Thoracic aorta (tissue), 2 donors: ENCODE measurements at regions not wholly inside any gene's neighbourhood (a gene's known extent, or its start where the extent isn't known, plus 50 kb on each side); places are given as distances from the start of the nearest gene placed in this dataset.

Experiments used
- ATAC-seq: fragments of 150-250 bp; one replicate; pipeline ENCODE4 v1.8.0; 2017; ENCODE audit warnings: low read depth; ENCODE audit not compliant: insufficient number of reproducible peaks, low FRiP score
- DNase-seq: peaks from one replicate; pipeline ENCODE4 v3.0.0-alpha.2; 2020; ENCODE audit warnings: low spot score
- H3K27ac ChIP-seq, 2 donors: fragments of 200-600 bp; sonication (generic); 1 replicate in 1 of 2; 2 replicates in 1 of 2; pipeline ENCODE4 v1.5.1; 2016; ENCODE audit warnings: mild to moderate bottlenecking in 2 of 2, moderate library complexity in 2 of 2
- H3K27me3 ChIP-seq: fragments of 200-600 bp; sonication (generic); replicated peaks from 2 replicates; pipeline ENCODE4 v1.6.0; 2016; ENCODE audit warnings: mild to moderate bottlenecking; ENCODE audit not compliant: insufficient read depth
- H3K36me3 ChIP-seq: fragments of 200-600 bp; sonication (generic); one replicate; pipeline ENCODE4 v1.5.1; 2016
- H3K4me1 ChIP-seq, 2 donors: fragments of 200-600 bp; sonication (generic); 1 replicate in 1 of 2; 2 replicates in 1 of 2; pipeline versions ENCODE4 v1.5.1 to v1.6.0; 2016; ENCODE audit warnings: low read depth in 2 of 2, mild to moderate bottlenecking in 1 of 2; ENCODE audit not compliant: control insufficient read depth in 1 of 2
- H3K4me3 ChIP-seq: fragments of 200-600 bp; sonication (generic); 2 replicates; pipeline ENCODE4 v1.5.1; 2016; ENCODE audit warnings: mild to moderate bottlenecking
- H3K9me3 ChIP-seq: fragments of 200-600 bp; sonication (generic); 2 replicates; pipeline ENCODE4 v1.5.1; 2016
- TF ChIP-seq, protein P1 (sequence below): fragments of 200-600 bp; sonication (generic); IDR thresholded peaks from one replicate; pipeline ENCODE4 v1.5.1; 2019; ENCODE audit warnings: antibody characterized with exemption

DNA sequence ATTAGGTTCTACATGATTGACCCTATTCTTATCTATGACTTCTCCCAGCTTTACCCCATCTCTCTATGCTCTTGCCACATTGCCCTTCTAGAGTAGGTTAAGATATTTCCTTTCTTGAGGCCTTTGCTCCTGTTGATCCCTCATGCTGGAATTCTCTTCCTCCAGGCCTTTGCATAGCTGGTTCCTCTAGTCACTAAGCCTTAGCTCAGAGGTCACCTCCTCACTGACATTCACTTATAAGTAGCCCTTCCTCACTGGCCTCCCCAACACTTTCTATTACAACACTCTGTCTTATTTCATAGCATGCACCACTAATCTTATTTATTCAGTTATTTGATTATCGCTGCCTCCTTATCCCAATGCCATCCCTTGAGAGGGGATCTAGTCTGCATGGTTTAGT is 228.4 kb upstream of the COL8A1 start:
- no peak for DNase-seq
- TF ChIP-seq, protein P1, sequence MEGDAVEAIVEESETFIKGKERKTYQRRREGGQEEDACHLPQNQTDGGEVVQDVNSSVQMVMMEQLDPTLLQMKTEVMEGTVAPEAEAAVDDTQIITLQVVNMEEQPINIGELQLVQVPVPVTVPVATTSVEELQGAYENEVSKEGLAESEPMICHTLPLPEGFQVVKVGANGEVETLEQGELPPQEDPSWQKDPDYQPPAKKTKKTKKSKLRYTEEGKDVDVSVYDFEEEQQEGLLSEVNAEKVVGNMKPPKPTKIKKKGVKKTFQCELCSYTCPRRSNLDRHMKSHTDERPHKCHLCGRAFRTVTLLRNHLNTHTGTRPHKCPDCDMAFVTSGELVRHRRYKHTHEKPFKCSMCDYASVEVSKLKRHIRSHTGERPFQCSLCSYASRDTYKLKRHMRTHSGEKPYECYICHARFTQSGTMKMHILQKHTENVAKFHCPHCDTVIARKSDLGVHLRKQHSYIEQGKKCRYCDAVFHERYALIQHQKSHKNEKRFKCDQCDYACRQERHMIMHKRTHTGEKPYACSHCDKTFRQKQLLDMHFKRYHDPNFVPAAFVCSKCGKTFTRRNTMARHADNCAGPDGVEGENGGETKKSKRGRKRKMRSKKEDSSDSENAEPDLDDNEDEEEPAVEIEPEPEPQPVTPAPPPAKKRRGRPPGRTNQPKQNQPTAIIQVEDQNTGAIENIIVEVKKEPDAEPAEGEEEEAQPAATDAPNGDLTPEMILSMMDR = no peak
- ATAC-seq = no peak
- Histone ChIP-seq H3K36me3 (no peaks in the 10 kb centered on the region), H3K9me3 (no peaks in the 10 kb centered on the region), H3K4me3 (no peak overlapping the region), H3K27me3 (no peaks in the 10 kb centered on the region), H3K27ac (no peak overlapping the region), H3K4me1 (peaks cover 21 to 27% of the 10 kb centered on the region in 2 donors)

DNA sequence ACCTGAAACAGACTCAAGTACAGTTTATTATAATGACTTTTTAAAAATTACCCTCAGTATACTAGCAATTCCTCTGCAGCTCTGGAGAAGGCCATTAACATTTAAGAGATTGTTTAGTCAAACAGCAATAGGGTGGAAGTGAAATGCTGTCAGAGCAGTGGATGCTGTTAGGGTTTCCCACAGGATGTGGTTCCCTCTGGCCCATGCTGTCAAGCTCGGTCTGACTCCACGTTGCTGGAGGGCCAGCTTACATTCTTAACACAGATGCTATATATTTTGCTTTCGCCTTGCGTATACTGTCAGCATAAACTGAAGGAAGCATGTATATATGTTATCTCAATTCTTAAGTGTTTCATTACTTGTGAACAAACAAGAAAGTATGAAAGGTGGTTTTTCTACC is 231.1 kb upstream of the COL8A1 start:
- no peaks in the 10 kb centered on the region for H3K27me3 ChIP-seq
- H3K9me3 ChIP-seq = no peaks in the 10 kb centered on the region
- DNase-seq = no peak
- ATAC-seq = no peak
- TF ChIP-seq, protein P1 = no peak
- peaks cover 10 to 11% of the 10 kb centered on the region in 2 donors for H3K4me1 ChIP-seq
- H3K36me3 ChIP-seq = no peaks in the 10 kb centered on the region
- no peak overlapping the region for H3K27ac ChIP-seq
- no peak overlapping the region for H3K4me3 ChIP-seq

DNA sequence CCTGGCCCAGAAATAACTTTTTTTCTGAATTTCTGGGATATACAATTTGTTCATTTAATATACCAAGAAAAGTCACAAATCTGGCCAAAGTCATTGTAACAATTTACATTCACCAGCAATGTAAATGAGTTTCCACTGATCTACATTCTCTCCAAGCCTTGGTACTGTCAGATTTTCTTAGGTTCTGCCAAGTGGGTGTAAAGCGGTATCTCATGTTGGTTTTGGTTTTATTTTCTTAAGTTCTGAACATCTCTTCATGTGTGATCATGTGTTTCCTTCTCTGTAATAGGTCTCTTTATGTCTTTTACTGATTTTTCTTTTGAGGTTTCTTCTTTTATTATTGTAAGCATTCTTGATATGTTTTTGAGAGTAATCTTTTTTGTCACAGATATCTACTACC is 235.6 kb upstream of the COL8A1 start:
- H3K9me3 ChIP-seq = peaks cover 12% of the 10 kb centered on the region
- no peaks in the 10 kb centered on the region for H3K36me3 ChIP-seq
- no peak for ATAC-seq
- TF ChIP-seq, protein P1 = no peak
- H3K27me3 ChIP-seq = no peaks in the 10 kb centered on the region
- DNase-seq = no peak
- H3K4me3 ChIP-seq = no peak overlapping the region
- H3K4me1 ChIP-seq = no peaks in the 10 kb centered on the region
- no peak overlapping the region for H3K27ac ChIP-seq

DNA sequence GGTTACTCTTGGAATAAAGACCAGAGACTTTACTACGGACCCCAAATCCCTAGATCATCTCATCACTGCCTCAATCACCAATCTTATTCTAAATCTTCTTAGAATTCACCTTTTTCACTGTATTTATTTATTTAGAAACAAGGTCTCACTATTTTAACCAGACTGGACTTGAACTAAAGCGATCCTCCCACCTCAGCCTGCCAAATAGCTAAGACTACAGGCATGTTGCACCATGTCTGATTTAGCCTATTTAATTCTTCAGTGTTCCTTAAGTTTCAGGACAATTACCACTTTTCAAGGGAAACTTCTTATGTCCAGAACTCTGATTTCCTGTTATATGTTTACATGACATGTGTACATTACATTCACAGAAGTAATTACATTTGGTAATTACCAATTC is 238.0 kb upstream of the COL8A1 start:
- DNase-seq = no peak
- H3K9me3 ChIP-seq = peaks cover 12% of the 10 kb centered on the region
- peaks cover 0 to 7% of the 10 kb centered on the region in 2 donors for H3K4me1 ChIP-seq
- H3K4me3 ChIP-seq = no peak overlapping the region
- ATAC-seq = no peak
- TF ChIP-seq, protein P1 = no peak
- H3K27me3 ChIP-seq = no peaks in the 10 kb centered on the region
- no peaks in the 10 kb centered on the region for H3K36me3 ChIP-seq
- no peak overlapping the region for H3K27ac ChIP-seq

DNA sequence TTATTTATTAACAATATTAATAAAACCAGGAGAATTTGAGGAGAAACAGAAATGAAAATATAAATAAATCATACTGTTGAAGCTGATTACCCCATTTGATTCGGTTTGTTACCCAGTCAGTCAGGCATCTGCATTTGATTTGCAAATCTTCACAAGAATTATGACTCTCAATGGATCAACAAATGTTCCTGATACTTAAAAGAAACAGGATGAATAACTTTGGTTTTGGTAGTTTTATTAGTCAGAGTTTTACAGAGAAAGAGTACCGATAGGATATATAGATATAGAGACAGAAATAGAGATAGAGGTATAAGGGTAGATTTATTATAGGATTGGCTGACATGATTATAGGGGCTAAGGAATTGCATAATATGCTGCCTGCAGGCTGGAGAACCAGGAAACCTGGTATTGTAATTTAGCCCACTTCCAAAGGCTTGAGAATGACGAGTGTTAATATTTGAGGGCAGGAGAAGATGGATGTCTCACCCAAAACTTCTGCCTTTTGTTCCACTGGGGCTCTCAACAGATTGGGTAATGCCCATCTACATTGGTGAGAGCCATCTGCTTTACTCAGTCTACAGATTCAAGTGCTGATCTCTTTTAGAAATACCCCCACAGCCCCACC is 241.6 kb upstream of the COL8A1 start:
- H3K27me3 ChIP-seq = no peaks in the 10 kb centered on the region
- no peak for DNase-seq
- H3K36me3 ChIP-seq = no peaks in the 10 kb centered on the region
- TF ChIP-seq, protein P1 = no peak
- no peak overlapping the region for H3K4me3 ChIP-seq
- peaks cover 0 to 9% of the 10 kb centered on the region in 2 donors for H3K4me1 ChIP-seq
- no peak for ATAC-seq
- H3K9me3 ChIP-seq = peaks cover 12% of the 10 kb centered on the region
- H3K27ac ChIP-seq = no peak overlapping the region
